ENCODE measurements at regions not wholly inside any gene's neighbourhood (a gene's known extent, or its start where the extent isn't known, plus 50 kb on each side); places are given as distances from the start of the nearest gene placed in this dataset.

GRCh38 chr2:176540995-176541394 lies 271.8 kb downstream of the MTX2 start:
- TF ChIP-seq NFIC (IDR thresholded peaks at IDR 0.05), result no peak

- no peak for TF ChIP-seq ZBTB7A (IDR thresholded peaks at IDR 0.05; ENCODE audit: low read depth)
- no peak for TF ChIP-seq USF1 (IDR thresholded peaks at IDR 0.05)
- no peak for TF ChIP-seq FOXM1 (IDR thresholded peaks at IDR 0.05; ENCODE audit: borderline replicate concordance, low read depth)
- TF ChIP-seq TEAD4 (IDR thresholded peaks at IDR 0.05), result no peak
- no peak for TF ChIP-seq EGR1 (IDR thresholded peaks at IDR 0.05)
- no peak for TF ChIP-seq REST (IDR thresholded peaks at IDR 0.05; ENCODE audit: low read depth)
- no peak for TF ChIP-seq YY1 (IDR thresholded peaks at IDR 0.05; ENCODE audit: low read depth)
- no peak for TF ChIP-seq EP300 (IDR thresholded peaks at IDR 0.05; ENCODE audit: borderline replicate concordance)
- no peak for TF ChIP-seq TAF1 (IDR thresholded peaks at IDR 0.05; ENCODE audit: low read depth)
- TF ChIP-seq CEBPB (IDR thresholded peaks at IDR 0.05), result no peak
- TF ChIP-seq CREB1 (IDR thresholded peaks at IDR 0.05; ENCODE audit: low read depth), result no peak
- TF ChIP-seq RAD21 (IDR thresholded peaks at IDR 0.05; ENCODE audit: low read depth), result no peak
- TF ChIP-seq MAX (IDR thresholded peaks at IDR 0.05), result no peak
- TF ChIP-seq TCF12 (IDR thresholded peaks at IDR 0.05; ENCODE audit: low read depth), result no peak
- no peak for TF ChIP-seq NFIC (IDR thresholded peaks at IDR 0.05)
Observed at GRCh38 chr2:176542476-176542875, 273.2 kb downstream of the MTX2 start.

- TF ChIP-seq EGR1 (IDR thresholded peaks at IDR 0.05), result no peak
- TF ChIP-seq YY1 (IDR thresholded peaks at IDR 0.05; ENCODE audit: low read depth), result no peak
- TF ChIP-seq TAF1 (IDR thresholded peaks at IDR 0.05; ENCODE audit: low read depth), result no peak
- TF ChIP-seq TEAD4 (IDR thresholded peaks at IDR 0.05), result no peak
- no peak for TF ChIP-seq USF1 (IDR thresholded peaks at IDR 0.05)
- TF ChIP-seq EP300 (IDR thresholded peaks at IDR 0.05; ENCODE audit: borderline replicate concordance), result no peak
- TF ChIP-seq NFIC (IDR thresholded peaks at IDR 0.05), result no peak
- no peak for TF ChIP-seq CREB1 (IDR thresholded peaks at IDR 0.05; ENCODE audit: low read depth)
- TF ChIP-seq MAX (IDR thresholded peaks at IDR 0.05), result no peak
- TF ChIP-seq REST (IDR thresholded peaks at IDR 0.05; ENCODE audit: low read depth), result no peak
- TF ChIP-seq FOXM1 (IDR thresholded peaks at IDR 0.05; ENCODE audit: borderline replicate concordance, low read depth), result no peak
- TF ChIP-seq CEBPB (IDR thresholded peaks at IDR 0.05), result no peak
- no peak for TF ChIP-seq ZBTB7A (IDR thresholded peaks at IDR 0.05; ENCODE audit: low read depth)
- TF ChIP-seq TCF12 (IDR thresholded peaks at IDR 0.05; ENCODE audit: low read depth), result no peak
- no peak for TF ChIP-seq RAD21 (IDR thresholded peaks at IDR 0.05; ENCODE audit: low read depth)
Observed at GRCh38 chr2:176544557-176544956, 275.3 kb downstream of the MTX2 start.

- no peak for TF ChIP-seq YY1 (IDR thresholded peaks at IDR 0.05; ENCODE audit: low read depth)
- TF ChIP-seq USF1 (IDR thresholded peaks at IDR 0.05), result no peak
- no peak for TF ChIP-seq RAD21 (IDR thresholded peaks at IDR 0.05; ENCODE audit: low read depth)
Observed at GRCh38 chr2:176544991-176545956, 276.0 kb downstream of the MTX2 start.

- TF ChIP-seq RAD21 (IDR thresholded peaks at IDR 0.05; ENCODE audit: low read depth) (no peak), TAF1 (IDR thresholded peaks at IDR 0.05; ENCODE audit: low read depth) (no peak), CREB1 (IDR thresholded peaks at IDR 0.05; ENCODE audit: low read depth) (no peak), TEAD4 (IDR thresholded peaks at IDR 0.05) (no peak), NFIC (IDR thresholded peaks at IDR 0.05) (no peak), REST (IDR thresholded peaks at IDR 0.05; ENCODE audit: low read depth) (no peak), FOXM1 (IDR thresholded peaks at IDR 0.05; ENCODE audit: borderline replicate concordance, low read depth) (no peak), ZBTB7A (IDR thresholded peaks at IDR 0.05; ENCODE audit: low read depth) (no peak), EP300 (IDR thresholded peaks at IDR 0.05; ENCODE audit: borderline replicate concordance) (no peak), MAX (IDR thresholded peaks at IDR 0.05) (no peak), CEBPB (IDR thresholded peaks at IDR 0.05) (no peak), USF1 (IDR thresholded peaks at IDR 0.05) (no peak), EGR1 (IDR thresholded peaks at IDR 0.05) (no peak)
Observed at GRCh38 chr2:176546550-176546949, 277.3 kb downstream of the MTX2 start.
